ENCODE measurements at regions not wholly inside any gene's neighbourhood (a gene's known extent, or its start where the extent isn't known, plus 50 kb on each side); places are given as distances from the start of the nearest gene placed in this dataset.

DNA sequence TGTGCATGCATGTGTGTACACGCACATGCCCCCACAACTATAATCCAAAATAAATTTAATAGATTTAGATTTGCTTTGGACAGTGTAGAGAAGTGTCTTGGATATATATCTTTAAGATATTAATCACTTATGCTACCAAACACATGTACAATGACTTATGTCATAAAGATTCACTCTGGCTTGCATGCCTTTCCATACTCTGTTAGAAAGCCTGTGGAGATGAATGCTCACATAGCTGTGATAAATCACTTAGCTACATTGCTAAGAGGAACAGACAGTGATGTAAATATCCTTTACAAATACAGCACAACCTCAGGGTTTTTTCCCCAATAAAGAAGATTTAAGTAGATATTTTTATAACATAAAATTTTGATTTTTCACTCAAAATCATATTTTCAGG lies 2484.8 kb upstream of the PCDH20 start:
- H3K9me3 ChIP-seq (ENCODE audit: control insufficient read depth, low read depth, low read length), result no peaks in the 10 kb centered on the region
- no peaks in the 10 kb centered on the region for H3K27me3 Mint-ChIP-seq (ENCODE audit: low read depth)
- H2BK120ac ChIP-seq (ENCODE audit: low read depth, low read length, poor library complexity, severe bottlenecking), result no peak overlapping the region
- no peaks in the 10 kb centered on the region for H3K4me1 ChIP-seq (ENCODE audit: insufficient read depth, low read length)
- H4K91ac ChIP-seq (ENCODE audit: insufficient read length, low read depth, low read length), result no peak overlapping the region
- no peaks in the 10 kb centered on the region for H3K79me2 ChIP-seq (ENCODE audit: insufficient read depth, low read length)
- H3K9ac ChIP-seq (ENCODE audit: extremely low read depth, insufficient read length, low read length), result no peak overlapping the region
- WGBS (ENCODE audit: extremely low coverage, insufficient read length, low lambda C conversion rate), result no CpG with 5 or more reads among the region's 1 CpG
- no peaks in the 10 kb centered on the region for H3K36me3 Mint-ChIP-seq (ENCODE audit: insufficient read depth in 1 of 3, low read depth in 3 of 3)
- H3K14ac ChIP-seq (ENCODE audit: insufficient read depth, low read length), result no peak overlapping the region
- no peak overlapping the region for H2BK15ac ChIP-seq (ENCODE audit: low read depth, low read length)
- H4K8ac ChIP-seq (replicated peaks; ENCODE audit: insufficient read length, low read depth, low read length), result no peak overlapping the region
- H2AK5ac ChIP-seq (ENCODE audit: insufficient read length, low read length), result no peak overlapping the region
- no peak overlapping the region for H2BK12ac ChIP-seq (ENCODE audit: insufficient read length, low read depth, low read length)
- H3K23ac ChIP-seq (ENCODE audit: insufficient read length, low read depth, low read length), result no peak overlapping the region
- H3K4me3 Mint-ChIP-seq, result no peak overlapping the region
- no peak overlapping the region for H3K56ac ChIP-seq (ENCODE audit: insufficient read length, low read depth, low read length)
- H3T11ph ChIP-seq (ENCODE audit: low read length), result no peak overlapping the region
- no peaks in the 10 kb centered on the region for H3K23me2 ChIP-seq (ENCODE audit: insufficient read length, low read depth, low read length, poor library complexity, severe bottlenecking)
- no peak overlapping the region for H2BK5ac ChIP-seq (ENCODE audit: insufficient read length, low read length)
- no peak overlapping the region for H3K27ac ChIP-seq (ENCODE audit: insufficient read length, low read depth, low read length)
- no peaks in the 10 kb centered on the region for H4K20me1 ChIP-seq (ENCODE audit: control insufficient read depth, insufficient read depth, insufficient read length)
- no peaks in the 10 kb centered on the region for H3K9me3 Mint-ChIP-seq
- no peaks in the 10 kb centered on the region for H3K4me1 Mint-ChIP-seq
- H3K18ac ChIP-seq (ENCODE audit: insufficient read length, low read depth, low read length), result no peak overlapping the region
- no peaks in the 10 kb centered on the region for H3K27me3 ChIP-seq (ENCODE audit: insufficient read depth, low read length)
- DNase-seq, result no peak
- H3K4ac ChIP-seq (ENCODE audit: low read depth, low read length), result no peak overlapping the region
- no peak overlapping the region for H3K4me2 ChIP-seq (ENCODE audit: insufficient read depth, insufficient read length, low read length)
- no peak overlapping the region for H3K27ac Mint-ChIP-seq
- H3K79me1 ChIP-seq (ENCODE audit: insufficient read depth, low read depth, low read length, poor library complexity, severe bottlenecking), result no peaks in the 10 kb centered on the region
- TF ChIP-seq, protein P1, sequence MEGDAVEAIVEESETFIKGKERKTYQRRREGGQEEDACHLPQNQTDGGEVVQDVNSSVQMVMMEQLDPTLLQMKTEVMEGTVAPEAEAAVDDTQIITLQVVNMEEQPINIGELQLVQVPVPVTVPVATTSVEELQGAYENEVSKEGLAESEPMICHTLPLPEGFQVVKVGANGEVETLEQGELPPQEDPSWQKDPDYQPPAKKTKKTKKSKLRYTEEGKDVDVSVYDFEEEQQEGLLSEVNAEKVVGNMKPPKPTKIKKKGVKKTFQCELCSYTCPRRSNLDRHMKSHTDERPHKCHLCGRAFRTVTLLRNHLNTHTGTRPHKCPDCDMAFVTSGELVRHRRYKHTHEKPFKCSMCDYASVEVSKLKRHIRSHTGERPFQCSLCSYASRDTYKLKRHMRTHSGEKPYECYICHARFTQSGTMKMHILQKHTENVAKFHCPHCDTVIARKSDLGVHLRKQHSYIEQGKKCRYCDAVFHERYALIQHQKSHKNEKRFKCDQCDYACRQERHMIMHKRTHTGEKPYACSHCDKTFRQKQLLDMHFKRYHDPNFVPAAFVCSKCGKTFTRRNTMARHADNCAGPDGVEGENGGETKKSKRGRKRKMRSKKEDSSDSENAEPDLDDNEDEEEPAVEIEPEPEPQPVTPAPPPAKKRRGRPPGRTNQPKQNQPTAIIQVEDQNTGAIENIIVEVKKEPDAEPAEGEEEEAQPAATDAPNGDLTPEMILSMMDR (conservative IDR thresholded peaks at IDR 0.05), result no peak
- no peak overlapping the region for H2AFZ ChIP-seq (ENCODE audit: low read length)
- H4K5ac ChIP-seq (ENCODE audit: insufficient read length, low read depth, low read length), result no peak overlapping the region
- no peak overlapping the region for H2BK20ac ChIP-seq (ENCODE audit: low read depth, low read length, poor library complexity, severe bottlenecking)
